Muscle of back (tissue), 3 donors: ENCODE measurements at regions not wholly inside any gene's neighbourhood (a gene's known extent, or its start where the extent isn't known, plus 50 kb on each side); places are given as distances from the start of the nearest gene placed in this dataset.

Experiments used
- DNase-seq, 3 donors: peaks; one replicate each; pipeline versions ENCODE4 v3.0.0 to v3.0.0-alpha.2; 2013

DNA sequence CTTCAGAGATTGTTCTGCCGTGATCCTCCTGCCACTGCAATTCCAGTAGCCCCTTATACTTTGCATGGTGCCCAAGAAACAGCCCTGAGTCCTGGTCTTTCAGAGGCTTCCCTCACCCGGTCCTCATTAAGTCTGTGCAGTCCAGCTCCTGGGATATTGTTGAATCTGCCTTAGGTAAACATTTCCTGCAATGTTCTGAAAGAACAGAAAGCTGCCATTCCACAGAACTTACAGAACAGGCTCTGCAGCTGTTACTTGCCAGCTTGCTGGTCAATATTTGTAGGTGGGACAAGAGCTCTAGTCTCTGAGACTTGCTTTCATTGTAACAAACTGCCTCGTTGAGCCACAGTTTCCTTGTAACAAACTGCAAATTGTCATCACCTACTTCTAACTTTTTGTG is 115.0 kb upstream of the KIF5B start:
- DNase-seq = no peak

- DNase-seq = peak in 1 of 3 donors; percentile 39
These were observed 113.3 kb upstream of the KIF5B start for GRCh38 chr10:32169556-32169955.

- DNase-seq = no peak
These were observed 111.2 kb upstream of the KIF5B start for GRCh38 chr10:32167450-32167849.

DNA sequence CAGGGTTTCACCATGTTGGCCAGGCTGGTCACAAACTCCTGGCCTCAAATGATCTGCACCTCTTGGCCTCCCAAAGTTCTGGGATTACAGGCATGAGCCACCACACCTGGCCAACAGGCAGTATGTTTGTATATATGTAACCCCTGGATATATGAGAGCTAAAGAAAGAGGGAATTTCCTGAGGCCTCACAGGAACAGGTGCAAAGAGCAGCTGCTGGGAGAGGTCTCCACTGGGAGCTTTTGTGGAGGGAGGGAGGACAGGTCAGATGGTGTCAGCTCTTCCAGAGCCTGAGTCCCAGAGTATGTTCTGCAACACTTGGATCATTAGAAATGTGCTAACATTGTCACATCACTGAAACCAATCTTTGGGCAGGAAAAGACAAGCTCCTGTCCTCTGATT is 110.1 kb upstream of the KIF5B start:
- DNase-seq = peak; percentile 43 to 62 (median 51)

GRCh38 chr10:32163762-32164148 is 107.5 kb upstream of the KIF5B start:
- DNase-seq = no peak

DNA sequence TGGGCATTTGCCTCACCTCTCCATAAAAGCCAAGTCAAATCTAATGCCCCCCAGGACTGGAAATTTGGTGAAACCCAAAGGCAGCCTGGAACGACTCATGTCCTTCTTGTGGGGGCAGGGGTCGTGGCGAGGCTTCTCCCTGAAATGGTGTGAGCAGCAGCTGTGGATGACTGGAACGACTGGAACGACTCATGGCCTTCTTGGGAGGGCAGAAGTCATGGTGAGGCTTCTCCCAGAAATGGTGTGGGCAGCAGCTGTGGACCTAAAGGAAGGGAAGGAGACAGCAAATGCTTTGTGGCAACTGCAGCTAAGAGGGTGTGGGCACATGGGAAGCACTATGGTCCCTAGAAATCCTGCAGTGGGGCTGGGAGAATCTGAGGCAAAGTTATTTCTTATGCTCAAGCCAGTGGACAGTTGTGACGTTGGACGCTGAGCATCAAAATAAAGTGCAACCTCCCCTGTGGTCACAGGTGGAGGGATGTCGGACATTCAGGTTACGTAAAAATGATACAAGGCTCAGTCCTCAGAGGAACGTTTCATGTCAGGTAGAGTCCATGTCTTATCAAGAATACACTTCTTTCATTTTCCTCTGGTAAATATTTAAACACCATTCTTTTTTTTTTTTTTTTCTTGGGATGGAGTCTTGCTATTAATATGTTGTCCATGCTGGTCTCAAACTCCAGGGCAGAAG is 107.0 kb upstream of the KIF5B start:
- peak in 1 of 3 donors; percentile 27 for DNase-seq

DNA sequence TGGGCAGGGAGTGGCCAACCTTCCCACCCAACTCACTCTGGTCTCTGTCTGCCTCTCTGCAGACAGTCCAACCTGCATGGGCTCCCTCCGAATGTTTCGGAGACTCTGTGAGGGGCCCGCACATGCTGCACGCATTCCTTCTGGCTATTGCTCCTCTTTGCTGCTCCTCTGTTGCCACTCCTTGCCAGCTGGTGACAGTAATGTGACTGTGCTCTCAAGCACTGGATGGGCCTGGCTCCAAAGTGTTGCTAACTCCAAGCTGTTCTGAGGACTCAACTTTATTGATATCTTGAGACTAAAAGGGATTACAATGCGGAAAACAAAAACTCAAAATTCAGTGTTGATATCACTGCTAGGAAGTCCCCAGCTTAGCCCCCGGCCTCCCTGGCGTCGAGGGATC is 105.4 kb upstream of the KIF5B start:
- no peak for DNase-seq

DNA sequence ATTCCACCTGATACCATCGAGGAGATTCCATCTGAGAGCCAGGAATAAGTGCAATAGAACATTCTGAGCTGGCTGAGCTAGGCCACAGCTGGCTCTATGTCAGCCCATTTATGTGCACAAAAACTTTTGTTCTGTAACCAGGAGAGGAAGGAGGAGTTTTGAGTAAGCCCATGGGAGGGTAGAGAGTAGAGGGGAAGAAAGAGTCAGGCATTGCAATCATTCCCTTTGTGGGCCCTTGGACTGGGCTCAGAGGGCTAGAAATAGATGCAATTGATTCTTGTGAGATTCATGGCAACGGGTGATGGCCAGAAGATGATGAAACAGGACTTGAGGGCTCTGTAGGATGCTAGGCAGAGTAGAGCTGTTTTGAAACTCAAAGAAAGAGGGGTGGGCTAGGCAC is 104.6 kb upstream of the KIF5B start:
- DNase-seq = no peak

DNA sequence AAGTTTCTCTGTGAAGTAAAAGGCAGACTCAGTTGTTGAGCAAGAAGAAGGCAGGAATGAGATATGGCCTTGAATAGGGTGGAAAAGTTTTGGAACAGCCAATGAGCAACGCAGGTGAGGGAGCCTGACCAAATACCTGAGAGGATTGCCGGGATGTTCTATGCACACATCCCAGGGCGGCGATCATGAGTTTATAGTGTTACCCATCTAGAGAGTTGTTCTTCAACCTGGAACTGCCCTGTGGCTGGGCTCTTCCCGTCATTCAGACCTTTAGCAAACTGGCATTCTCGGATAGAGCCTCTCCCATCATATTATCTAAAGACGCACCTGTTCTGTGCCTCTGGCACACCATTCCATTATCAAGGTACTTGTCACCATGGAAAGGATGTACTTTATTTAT is 103.0 kb upstream of the KIF5B start:
- DNase-seq = no peak

- no peak for DNase-seq
These were observed 99.8 kb upstream of the KIF5B start for GRCh38 chr10:32156031-32156495.

- DNase-seq = no peak
These were observed 98.9 kb upstream of the KIF5B start for GRCh38 chr10:32155075-32155516.

GRCh38 chr10:32153931-32154330 is 97.7 kb upstream of the KIF5B start:
- DNase-seq = no peak

- no peak for DNase-seq
These were observed 97.0 kb upstream of the KIF5B start for GRCh38 chr10:32153252-32153651.

DNA sequence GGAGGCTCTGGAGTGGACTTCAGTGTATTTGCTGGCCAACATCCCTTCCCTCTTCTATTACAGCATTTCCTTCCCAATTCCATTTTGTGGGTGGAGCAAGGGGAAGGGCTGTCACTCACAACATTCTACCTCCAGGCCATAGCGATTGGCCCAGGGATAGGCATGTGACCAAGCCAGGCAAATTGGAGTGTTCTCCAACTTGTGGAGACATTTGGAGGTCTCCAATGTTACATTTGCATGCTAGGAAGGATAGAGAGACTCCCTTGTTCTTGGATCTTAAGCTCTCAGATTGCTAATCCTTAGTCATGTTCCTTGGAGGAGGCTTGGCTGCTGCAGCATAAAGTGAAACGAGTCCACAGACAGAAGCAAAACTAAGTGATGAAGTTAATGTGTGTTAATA is 95.6 kb upstream of the KIF5B start:
- DNase-seq = no peak

- DNase-seq = no peak
These were observed 94.4 kb upstream of the KIF5B start for GRCh38 chr10:32150532-32151101.

- DNase-seq = peak; percentile 68 to 89 (median 74)
These were observed 93.2 kb upstream of the KIF5B start for GRCh38 chr10:32149252-32149955.

GRCh38 chr10:32148864-32149251 is 92.6 kb upstream of the KIF5B start:
- no peak for DNase-seq

DNA sequence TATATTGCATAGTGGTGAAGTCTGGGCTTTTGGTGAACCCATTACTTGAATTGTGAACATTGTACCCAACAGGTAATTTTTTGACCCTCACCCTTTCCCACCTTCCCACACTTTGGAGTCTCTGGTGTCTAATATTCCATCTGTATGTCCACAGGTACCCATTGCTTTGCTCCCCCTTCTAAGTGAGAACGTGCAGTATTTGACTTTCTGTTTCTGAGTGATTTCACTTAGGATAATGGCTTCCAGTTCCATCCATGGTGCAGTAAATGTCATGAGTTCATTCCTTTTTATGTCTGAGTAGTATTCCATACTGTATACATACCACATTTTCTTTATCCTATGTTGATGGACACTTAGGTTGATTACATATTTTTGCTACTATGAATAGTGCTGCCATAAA is 91.5 kb upstream of the KIF5B start:
- no peak for DNase-seq

DNA sequence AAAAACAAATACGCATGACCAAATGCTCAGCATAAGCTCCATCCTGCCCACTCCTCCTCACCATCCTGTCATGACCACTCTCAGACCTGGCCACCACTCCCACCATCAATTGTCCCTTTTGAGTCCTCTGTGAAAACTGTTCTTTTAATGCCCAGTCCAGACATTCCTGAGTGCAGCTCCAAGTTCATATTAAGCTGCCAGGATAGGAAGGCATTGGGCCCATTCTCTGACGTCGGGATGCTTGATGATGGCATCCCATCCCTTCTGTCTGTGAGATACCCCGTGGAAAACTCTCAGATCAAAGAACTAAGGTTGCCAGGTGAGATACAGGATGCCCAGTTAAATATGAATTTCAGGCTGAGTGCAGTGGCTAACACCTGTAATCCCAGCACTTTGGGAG is 89.9 kb upstream of the KIF5B start:
- no peak for DNase-seq

- DNase-seq = no peak
These were observed 88.8 kb upstream of the KIF5B start for GRCh38 chr10:32144817-32145688.

DNA sequence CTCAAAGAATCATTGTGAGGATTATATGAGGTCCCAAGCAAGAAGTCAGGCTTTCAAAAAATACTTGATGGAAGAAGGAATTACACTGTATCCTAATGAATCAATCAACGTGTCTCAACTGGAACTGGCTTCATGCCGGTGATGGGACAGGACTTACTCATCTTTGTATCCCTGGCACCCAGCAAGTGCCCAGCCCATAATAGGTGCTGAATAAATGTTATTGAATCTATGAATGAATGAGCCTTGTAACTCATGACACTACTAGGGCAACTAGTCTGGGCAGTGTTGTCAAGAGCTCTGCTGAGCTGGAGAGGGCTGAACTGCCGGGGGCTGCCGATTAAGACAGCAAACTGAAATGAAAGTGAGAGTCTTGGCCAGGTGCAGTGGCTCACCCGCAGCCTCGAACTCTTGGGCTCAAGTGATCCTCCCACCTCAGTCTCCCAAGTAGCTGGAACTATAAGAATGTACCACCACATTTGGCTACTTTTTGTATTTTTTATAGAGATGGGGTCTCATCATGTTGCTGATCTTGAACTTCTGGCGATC is 87.2 kb upstream of the KIF5B start:
- no peak for DNase-seq

- DNase-seq = no peak
These were observed 86.4 kb upstream of the KIF5B start for GRCh38 chr10:32142646-32143045.
